GM23338 (cell line): ENCODE measurements at regions not wholly inside any gene's neighbourhood (a gene's known extent, or its start where the extent isn't known, plus 50 kb on each side); places are given as distances from the start of the nearest gene placed in this dataset.

Source experiments
- ATAC-seq: fragments of 200-7000 bp; cut with Tn5 transposase; 3 replicates; pipeline ENCODE4 v1.9.1; 2020
- DNase-seq: peaks from one replicate; pipeline ENCODE4 v3.0.0-alpha.2; 2015; ENCODE audit warnings: low spot score
- H2AFZ ChIP-seq: fragments of 200-600 bp; sonication (generic); 2 replicates; pipeline ENCODE4 v1.8.0; 2016; ENCODE audit warnings: antibody characterized with exemption, mild to moderate bottlenecking, moderate library complexity
- H3F3A ChIP-seq: fragments of 200-600 bp; sonication (generic); replicated peaks from 2 replicates; pipeline ENCODE4 v1.8.0; 2017; ENCODE audit warnings: antibody characterized with exemption, mixed run types, low read depth
- H3K27ac ChIP-seq: fragments of 200-600 bp; sonication (generic); 2 replicates; pipeline ENCODE4 v1.6.1; 2016; ENCODE audit warnings: low read depth
- H3K27me3 ChIP-seq: fragments of 200-600 bp; sonication (generic); 2 replicates; pipeline ENCODE4 v1.8.0; 2016; ENCODE audit warnings: mild to moderate bottlenecking, mixed run types, moderate library complexity; ENCODE audit not compliant: insufficient read depth
- H3K36me3 ChIP-seq: fragments of 200-600 bp; sonication (generic); 2 replicates; pipeline ENCODE4 v1.8.0; 2016; ENCODE audit warnings: mild to moderate bottlenecking; ENCODE audit not compliant: insufficient read depth
- H3K4me1 ChIP-seq: fragments of 200-600 bp; sonication (generic); 2 replicates; pipeline ENCODE4 v1.8.0; 2016; ENCODE audit warnings: mild to moderate bottlenecking, moderate library complexity; ENCODE audit not compliant: insufficient read depth
- H3K4me2 ChIP-seq: fragments of 200-600 bp; sonication (generic); 2 replicates; pipeline ENCODE4 v1.7.1; 2017; ENCODE audit warnings: mixed run types
- H3K4me3 ChIP-seq: fragments of 200-600 bp; sonication (generic); 2 replicates; pipeline ENCODE4 v1.6.1; 2016; ENCODE audit warnings: mixed run types
- H3K79me2 ChIP-seq: fragments of 200-600 bp; sonication (generic); replicated peaks from 2 replicates; pipeline ENCODE4 v1.8.0; 2017; ENCODE audit warnings: mild to moderate bottlenecking; ENCODE audit not compliant: insufficient read depth
- H3K9me2 ChIP-seq: fragments of 200-600 bp; sonication (generic); 2 replicates; pipeline ENCODE4 v1.8.0; 2017; ENCODE audit not compliant: insufficient read depth
- H4K20me1 ChIP-seq: fragments of 200-600 bp; sonication (generic); replicated peaks from 2 replicates; pipeline ENCODE4 v1.8.0; 2017; ENCODE audit warnings: mild to moderate bottlenecking; ENCODE audit not compliant: insufficient read depth
- H3K27ac Mint-ChIP-seq: 2 replicates; pipeline ENCODE4 v1.8.0; 2020; ENCODE audit warnings: inconsistent platforms, mild to moderate bottlenecking, moderate library complexity, mixed read lengths
- H3K27me3 Mint-ChIP-seq: 3 replicates; pipeline ENCODE4 v1.8.0; 2022; ENCODE audit warnings: low read depth, mild to moderate bottlenecking, moderate library complexity, mixed read lengths, inconsistent platforms; ENCODE audit not compliant: insufficient read depth, poor library complexity
- H3K36me3 Mint-ChIP-seq: 3 replicates; pipeline ENCODE4 v1.8.0; 2021; ENCODE audit warnings: low read depth, mild to moderate bottlenecking, inconsistent platforms, moderate library complexity, mixed read lengths
- H3K4me1 Mint-ChIP-seq: 3 replicates; pipeline ENCODE4 v1.8.0; 2020; ENCODE audit warnings: mild to moderate bottlenecking, inconsistent platforms, mixed read lengths
- H3K4me3 Mint-ChIP-seq: 3 replicates; pipeline ENCODE4 v1.8.0; 2021; ENCODE audit warnings: moderate library complexity, mild to moderate bottlenecking, inconsistent platforms, mixed read lengths
- H3K9me3 Mint-ChIP-seq: 3 replicates; pipeline ENCODE4 v1.8.0; 2020; ENCODE audit warnings: moderate library complexity, mild to moderate bottlenecking, inconsistent platforms, mixed read lengths
- NANOG ChIP-seq: IDR thresholded peaks from 2 replicates; pipeline ENCODE4 v1.6.1; 2016; ENCODE audit warnings: antibody characterized with exemption, borderline replicate concordance
- ZNF114 ChIP-seq: fragments of 250-450 bp; sonication (Bioruptor Pico); IDR thresholded peaks from 2 replicates; pipeline ENCODE4 v1.5.0; 2020; ENCODE audit warnings: mild to moderate bottlenecking, moderate library complexity
- TF ChIP-seq, protein P1 (sequence below): IDR thresholded peaks from one replicate; pipeline ENCODE4 v1.6.1; 2018; ENCODE audit warnings: antibody characterized with exemption; ENCODE audit not compliant: unreplicated experiment
- TF ChIP-seq, protein P2 (sequence below): fragments of 250-450 bp; sonication (Bioruptor Pico); IDR thresholded peaks from 2 replicates; pipeline ENCODE4 v1.5.0; 2020; ENCODE audit warnings: mild to moderate bottlenecking, moderate library complexity
- TF ChIP-seq, protein P3 (sequence below): IDR thresholded peaks from 2 replicates; pipeline ENCODE4 v1.6.1; 2016; ENCODE audit warnings: antibody characterized with exemption
- TF ChIP-seq, protein P4 (sequence below), 2 experiments: fragments of 200-600 bp in 1 of 2; sonication (generic) in 1 of 2; conservative IDR thresholded peaks; 2 replicates each; pipeline versions ENCODE4 v1.5.1 to v1.6.1; 2016 to 2017; ENCODE audit warnings: antibody characterized with exemption in 2 of 2, low read depth in 2 of 2, mild to moderate bottlenecking in 2 of 2, moderate library complexity in 1 of 2

DNA sequence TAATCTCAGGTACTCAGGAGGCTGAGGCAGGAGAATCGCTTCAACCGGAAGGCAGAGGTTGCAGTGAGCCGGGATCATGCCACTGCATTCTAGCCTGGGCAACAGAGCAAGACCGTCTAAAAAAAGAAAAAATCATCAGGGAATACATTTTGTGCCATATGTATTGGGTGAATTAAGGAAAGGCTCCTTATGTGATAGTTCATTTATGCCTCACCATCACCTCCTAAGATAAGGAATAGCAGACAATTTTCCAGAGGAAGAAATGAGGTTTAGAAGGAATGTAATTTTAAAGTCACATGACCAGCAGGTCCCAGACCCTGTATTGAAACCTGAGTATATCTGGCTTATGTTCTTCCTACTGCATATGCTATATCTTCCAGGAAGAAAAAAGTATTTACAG, 93.9 kb upstream of the FOXC1 start (continued):
- TF ChIP-seq, protein P1, sequence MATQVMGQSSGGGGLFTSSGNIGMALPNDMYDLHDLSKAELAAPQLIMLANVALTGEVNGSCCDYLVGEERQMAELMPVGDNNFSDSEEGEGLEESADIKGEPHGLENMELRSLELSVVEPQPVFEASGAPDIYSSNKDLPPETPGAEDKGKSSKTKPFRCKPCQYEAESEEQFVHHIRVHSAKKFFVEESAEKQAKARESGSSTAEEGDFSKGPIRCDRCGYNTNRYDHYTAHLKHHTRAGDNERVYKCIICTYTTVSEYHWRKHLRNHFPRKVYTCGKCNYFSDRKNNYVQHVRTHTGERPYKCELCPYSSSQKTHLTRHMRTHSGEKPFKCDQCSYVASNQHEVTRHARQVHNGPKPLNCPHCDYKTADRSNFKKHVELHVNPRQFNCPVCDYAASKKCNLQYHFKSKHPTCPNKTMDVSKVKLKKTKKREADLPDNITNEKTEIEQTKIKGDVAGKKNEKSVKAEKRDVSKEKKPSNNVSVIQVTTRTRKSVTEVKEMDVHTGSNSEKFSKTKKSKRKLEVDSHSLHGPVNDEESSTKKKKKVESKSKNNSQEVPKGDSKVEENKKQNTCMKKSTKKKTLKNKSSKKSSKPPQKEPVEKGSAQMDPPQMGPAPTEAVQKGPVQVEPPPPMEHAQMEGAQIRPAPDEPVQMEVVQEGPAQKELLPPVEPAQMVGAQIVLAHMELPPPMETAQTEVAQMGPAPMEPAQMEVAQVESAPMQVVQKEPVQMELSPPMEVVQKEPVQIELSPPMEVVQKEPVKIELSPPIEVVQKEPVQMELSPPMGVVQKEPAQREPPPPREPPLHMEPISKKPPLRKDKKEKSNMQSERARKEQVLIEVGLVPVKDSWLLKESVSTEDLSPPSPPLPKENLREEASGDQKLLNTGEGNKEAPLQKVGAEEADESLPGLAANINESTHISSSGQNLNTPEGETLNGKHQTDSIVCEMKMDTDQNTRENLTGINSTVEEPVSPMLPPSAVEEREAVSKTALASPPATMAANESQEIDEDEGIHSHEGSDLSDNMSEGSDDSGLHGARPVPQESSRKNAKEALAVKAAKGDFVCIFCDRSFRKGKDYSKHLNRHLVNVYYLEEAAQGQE, result no peak
- no peak for TF ChIP-seq NANOG

DNA sequence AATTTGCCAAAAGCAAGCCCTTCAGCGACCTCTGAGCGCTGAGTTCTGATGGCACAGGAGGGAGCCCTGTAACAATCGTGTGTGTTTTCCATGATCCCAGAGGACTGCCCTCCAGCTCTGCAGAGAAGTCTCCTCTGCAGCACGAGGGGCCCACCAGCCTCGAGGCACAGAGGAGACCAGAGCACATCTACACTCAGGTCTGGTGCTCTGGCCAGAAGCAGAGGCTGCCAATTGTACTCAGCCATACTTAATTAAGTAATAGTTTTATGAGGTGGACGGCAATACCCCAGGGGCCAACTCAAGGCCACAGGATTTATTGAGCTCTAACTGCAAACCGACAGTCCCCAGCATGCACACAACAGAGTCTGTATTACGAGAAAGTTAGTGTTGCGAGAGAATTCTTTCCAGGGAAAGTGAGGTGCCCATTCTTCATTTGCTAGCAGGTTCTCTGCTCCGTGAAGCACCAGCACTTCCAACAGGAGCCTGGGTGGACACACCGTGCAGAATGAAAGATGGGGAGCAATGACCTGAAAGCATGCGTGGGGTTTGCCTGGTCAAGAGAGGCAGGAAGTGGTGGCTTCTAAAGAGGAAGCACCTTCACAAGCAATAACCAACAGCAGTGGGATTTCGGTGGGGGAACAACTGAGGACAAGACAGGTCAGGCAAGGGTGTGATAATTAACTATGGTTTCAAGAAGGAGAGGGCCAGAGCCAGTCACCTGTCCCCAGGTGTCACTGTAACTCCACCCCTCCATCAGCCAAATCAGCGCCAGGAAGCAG, 92.8 kb upstream of the FOXC1 start:
- no peak for DNase-seq
- Histone ChIP-seq H3K4me1 (no peaks in the 10 kb centered on the region), H3K36me3 (no peaks in the 10 kb centered on the region), H3K4me3 (no peak overlapping the region), H4K20me1 (no peaks in the 10 kb centered on the region), H3K79me2 (no peaks in the 10 kb centered on the region), H3F3A (no peaks in the 10 kb centered on the region), H3K4me2 (no peak overlapping the region), H3K27ac (no peak overlapping the region), H2AFZ (no peak overlapping the region), H3K9me2 (no peaks in the 10 kb centered on the region; the same call in 1 of the 2 replicates), H3K27me3 (peaks cover 5% of the 10 kb centered on the region; the same call in 1 of the 2 replicates)
- H3K36me3 Mint-ChIP-seq, result no peaks in the 10 kb centered on the region
- no peak overlapping the region for H3K4me3 Mint-ChIP-seq
- peaks cover 5% of the 10 kb centered on the region for H3K27me3 Mint-ChIP-seq
- no peaks in the 10 kb centered on the region for H3K9me3 Mint-ChIP-seq
- H3K4me1 Mint-ChIP-seq, result peaks cover 9% of the 10 kb centered on the region
- no peak for ATAC-seq
- no peak overlapping the region for H3K27ac Mint-ChIP-seq
- TF ChIP-seq, protein P2, sequence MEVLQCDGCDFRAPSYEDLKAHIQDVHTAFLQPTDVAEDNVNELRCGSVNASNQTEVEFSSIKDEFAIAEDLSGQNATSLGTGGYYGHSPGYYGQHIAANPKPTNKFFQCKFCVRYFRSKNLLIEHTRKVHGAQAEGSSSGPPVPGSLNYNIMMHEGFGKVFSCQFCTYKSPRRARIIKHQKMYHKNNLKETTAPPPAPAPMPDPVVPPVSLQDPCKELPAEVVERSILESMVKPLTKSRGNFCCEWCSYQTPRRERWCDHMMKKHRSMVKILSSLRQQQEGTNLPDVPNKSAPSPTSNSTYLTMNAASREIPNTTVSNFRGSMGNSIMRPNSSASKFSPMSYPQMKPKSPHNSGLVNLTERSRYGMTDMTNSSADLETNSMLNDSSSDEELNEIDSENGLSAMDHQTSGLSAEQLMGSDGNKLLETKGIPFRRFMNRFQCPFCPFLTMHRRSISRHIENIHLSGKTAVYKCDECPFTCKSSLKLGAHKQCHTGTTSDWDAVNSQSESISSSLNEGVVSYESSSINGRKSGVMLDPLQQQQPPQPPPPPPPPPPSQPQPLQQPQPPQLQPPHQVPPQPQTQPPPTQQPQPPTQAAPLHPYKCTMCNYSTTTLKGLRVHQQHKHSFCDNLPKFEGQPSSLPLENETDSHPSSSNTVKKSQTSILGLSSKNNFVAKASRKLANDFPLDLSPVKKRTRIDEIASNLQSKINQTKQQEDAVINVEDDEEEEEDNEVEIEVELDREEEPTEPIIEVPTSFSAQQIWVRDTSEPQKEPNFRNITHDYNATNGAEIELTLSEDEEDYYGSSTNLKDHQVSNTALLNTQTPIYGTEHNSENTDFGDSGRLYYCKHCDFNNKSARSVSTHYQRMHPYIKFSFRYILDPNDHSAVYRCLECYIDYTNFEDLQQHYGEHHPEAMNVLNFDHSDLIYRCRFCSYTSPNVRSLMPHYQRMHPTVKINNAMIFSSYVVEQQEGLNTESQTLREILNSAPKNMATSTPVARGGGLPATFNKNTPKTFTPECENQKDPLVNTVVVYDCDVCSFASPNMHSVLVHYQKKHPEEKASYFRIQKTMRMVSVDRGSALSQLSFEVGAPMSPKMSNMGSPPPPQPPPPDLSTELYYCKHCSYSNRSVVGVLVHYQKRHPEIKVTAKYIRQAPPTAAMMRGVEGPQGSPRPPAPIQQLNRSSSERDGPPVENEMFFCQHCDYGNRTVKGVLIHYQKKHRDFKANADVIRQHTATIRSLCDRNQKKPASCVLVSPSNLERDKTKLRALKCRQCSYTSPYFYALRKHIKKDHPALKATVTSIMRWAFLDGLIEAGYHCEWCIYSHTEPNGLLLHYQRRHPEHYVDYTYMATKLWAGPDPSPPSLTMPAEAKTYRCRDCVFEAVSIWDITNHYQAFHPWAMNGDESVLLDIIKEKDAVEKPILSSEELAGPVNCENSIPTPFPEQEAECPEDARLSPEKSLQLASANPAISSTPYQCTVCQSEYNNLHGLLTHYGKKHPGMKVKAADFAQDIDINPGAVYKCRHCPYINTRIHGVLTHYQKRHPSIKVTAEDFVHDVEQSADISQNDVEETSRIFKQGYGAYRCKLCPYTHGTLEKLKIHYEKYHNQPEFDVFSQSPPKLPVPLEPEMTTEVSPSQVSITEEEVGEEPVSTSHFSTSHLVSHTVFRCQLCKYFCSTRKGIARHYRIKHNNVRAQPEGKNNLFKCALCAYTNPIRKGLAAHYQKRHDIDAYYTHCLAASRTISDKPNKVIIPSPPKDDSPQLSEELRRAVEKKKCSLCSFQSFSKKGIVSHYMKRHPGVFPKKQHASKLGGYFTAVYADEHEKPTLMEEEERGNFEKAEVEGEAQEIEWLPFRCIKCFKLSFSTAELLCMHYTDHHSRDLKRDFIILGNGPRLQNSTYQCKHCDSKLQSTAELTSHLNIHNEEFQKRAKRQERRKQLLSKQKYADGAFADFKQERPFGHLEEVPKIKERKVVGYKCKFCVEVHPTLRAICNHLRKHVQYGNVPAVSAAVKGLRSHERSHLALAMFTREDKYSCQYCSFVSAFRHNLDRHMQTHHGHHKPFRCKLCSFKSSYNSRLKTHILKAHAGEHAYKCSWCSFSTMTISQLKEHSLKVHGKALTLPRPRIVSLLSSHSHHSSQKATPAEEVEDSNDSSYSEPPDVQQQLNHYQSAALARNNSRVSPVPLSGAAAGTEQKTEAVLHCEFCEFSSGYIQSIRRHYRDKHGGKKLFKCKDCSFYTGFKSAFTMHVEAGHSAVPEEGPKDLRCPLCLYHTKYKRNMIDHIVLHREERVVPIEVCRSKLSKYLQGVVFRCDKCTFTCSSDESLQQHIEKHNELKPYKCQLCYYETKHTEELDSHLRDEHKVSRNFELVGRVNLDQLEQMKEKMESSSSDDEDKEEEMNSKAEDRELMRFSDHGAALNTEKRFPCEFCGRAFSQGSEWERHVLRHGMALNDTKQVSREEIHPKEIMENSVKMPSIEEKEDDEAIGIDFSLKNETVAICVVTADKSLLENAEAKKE, result no peak
- TF ChIP-seq, protein P1, result no peak
- no peak for TF ChIP-seq ZNF114 (CRISPR knock-in tag)
- TF ChIP-seq, protein P3, sequence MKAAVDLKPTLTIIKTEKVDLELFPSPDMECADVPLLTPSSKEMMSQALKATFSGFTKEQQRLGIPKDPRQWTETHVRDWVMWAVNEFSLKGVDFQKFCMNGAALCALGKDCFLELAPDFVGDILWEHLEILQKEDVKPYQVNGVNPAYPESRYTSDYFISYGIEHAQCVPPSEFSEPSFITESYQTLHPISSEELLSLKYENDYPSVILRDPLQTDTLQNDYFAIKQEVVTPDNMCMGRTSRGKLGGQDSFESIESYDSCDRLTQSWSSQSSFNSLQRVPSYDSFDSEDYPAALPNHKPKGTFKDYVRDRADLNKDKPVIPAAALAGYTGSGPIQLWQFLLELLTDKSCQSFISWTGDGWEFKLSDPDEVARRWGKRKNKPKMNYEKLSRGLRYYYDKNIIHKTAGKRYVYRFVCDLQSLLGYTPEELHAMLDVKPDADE, result no peak
- no peak for TF ChIP-seq NANOG
- TF ChIP-seq, protein P4, sequence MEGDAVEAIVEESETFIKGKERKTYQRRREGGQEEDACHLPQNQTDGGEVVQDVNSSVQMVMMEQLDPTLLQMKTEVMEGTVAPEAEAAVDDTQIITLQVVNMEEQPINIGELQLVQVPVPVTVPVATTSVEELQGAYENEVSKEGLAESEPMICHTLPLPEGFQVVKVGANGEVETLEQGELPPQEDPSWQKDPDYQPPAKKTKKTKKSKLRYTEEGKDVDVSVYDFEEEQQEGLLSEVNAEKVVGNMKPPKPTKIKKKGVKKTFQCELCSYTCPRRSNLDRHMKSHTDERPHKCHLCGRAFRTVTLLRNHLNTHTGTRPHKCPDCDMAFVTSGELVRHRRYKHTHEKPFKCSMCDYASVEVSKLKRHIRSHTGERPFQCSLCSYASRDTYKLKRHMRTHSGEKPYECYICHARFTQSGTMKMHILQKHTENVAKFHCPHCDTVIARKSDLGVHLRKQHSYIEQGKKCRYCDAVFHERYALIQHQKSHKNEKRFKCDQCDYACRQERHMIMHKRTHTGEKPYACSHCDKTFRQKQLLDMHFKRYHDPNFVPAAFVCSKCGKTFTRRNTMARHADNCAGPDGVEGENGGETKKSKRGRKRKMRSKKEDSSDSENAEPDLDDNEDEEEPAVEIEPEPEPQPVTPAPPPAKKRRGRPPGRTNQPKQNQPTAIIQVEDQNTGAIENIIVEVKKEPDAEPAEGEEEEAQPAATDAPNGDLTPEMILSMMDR (conservative IDR thresholded peaks at IDR 0.05; ENCODE audit: low read depth in 2 of 2), result no peak
